GM12872 (cell line): ENCODE measurements at regions not wholly inside any gene's neighbourhood (a gene's known extent, or its start where the extent isn't known, plus 50 kb on each side); places are given as distances from the start of the nearest gene placed in this dataset.

Experiments
- TF ChIP-seq, protein P1 (sequence below): IDR thresholded peaks from 3 replicates; pipeline ENCODE4 v1.5.1; 2011; ENCODE audit warnings: low read depth, mild to moderate bottlenecking, low read length, moderate library complexity; ENCODE audit not compliant: insufficient read depth

- TF ChIP-seq, protein P1, sequence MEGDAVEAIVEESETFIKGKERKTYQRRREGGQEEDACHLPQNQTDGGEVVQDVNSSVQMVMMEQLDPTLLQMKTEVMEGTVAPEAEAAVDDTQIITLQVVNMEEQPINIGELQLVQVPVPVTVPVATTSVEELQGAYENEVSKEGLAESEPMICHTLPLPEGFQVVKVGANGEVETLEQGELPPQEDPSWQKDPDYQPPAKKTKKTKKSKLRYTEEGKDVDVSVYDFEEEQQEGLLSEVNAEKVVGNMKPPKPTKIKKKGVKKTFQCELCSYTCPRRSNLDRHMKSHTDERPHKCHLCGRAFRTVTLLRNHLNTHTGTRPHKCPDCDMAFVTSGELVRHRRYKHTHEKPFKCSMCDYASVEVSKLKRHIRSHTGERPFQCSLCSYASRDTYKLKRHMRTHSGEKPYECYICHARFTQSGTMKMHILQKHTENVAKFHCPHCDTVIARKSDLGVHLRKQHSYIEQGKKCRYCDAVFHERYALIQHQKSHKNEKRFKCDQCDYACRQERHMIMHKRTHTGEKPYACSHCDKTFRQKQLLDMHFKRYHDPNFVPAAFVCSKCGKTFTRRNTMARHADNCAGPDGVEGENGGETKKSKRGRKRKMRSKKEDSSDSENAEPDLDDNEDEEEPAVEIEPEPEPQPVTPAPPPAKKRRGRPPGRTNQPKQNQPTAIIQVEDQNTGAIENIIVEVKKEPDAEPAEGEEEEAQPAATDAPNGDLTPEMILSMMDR: no peak
These were observed 380.2 kb upstream of the ADGRL4 start for GRCh38 chr1:79386730-79387129.

- TF ChIP-seq, protein P1: no peak
These were observed 373.5 kb upstream of the ADGRL4 start for GRCh38 chr1:79380078-79380477.

GRCh38 chr1:79376106-79376505, 369.6 kb upstream of the ADGRL4 start:
- TF ChIP-seq, protein P1: no peak

GRCh38 chr1:79375352-79375751, 368.8 kb upstream of the ADGRL4 start:
- TF ChIP-seq, protein P1: no peak

GRCh38 chr1:79374397-79374796, 367.9 kb upstream of the ADGRL4 start:
- TF ChIP-seq, protein P1: no peak

DNA sequence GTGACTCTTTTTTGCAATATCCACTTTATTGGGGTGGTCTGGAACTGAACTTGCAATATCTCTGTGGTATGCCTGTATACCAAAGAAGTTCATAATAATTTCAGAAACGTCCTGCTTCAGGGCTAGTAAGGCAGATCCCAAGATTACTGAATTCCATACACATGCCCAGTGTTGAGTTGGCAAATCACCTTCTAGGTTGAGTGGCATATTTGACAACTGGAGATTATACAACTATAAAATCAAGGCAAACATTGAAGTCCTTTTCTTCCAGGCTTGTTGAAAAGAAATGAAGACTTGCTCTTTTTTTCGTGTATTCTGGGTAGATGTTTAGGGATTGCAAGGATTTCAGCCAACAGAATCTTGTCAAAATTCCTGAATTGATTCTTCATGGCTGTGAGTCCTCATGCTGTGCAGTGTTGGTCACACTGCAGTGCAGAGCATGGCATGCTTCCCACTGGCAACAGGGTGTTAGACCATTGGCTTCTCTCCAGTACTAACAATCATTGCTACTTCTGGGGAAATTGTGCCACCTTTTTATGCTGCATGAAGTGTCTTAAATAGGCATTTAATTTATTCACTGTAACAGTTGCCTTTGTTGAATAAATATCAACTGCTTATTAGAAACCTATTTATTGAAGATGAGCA, 367.1 kb upstream of the ADGRL4 start:
- TF ChIP-seq, protein P1: no peak

GRCh38 chr1:79371802-79372201, 365.3 kb upstream of the ADGRL4 start:
- TF ChIP-seq, protein P1: no peak
